A549 (cell line): ENCODE measurements at regions not wholly inside any gene's neighbourhood (a gene's known extent, or its start where the extent isn't known, plus 50 kb on each side); places are given as distances from the start of the nearest gene placed in this dataset.

ENCODE experiments used
- ATAC-seq, 2 experiments: fragments of 200-7000 bp in 1 of 2; fragments of >200 bp in 1 of 2; cut with Nextera tagmentation in 1 of 2; cut with Tn5 transposase in 1 of 2; 3 replicates each; pipeline versions ENCODE4 v1.8.0 to v1.9.1; 2018 to 2020; ENCODE audit warnings: mild to moderate bottlenecking in 1 of 2, moderate library complexity in 1 of 2
- CTCF ChIA-PET: fragments of 300-600 bp; sonication (Branson Sonifier 250); formaldehyde crosslinking; extraction: SDS; loops from one replicate; lab custom pipeline; 2021; ENCODE audit warnings: antibody characterized with exemption, inconsistent platforms; lab: Yijun Ruan, JAX
- POLR2A ChIA-PET: fragments of 350-600 bp; formaldehyde crosslinking; extraction: SDS; loops from one replicate; lab custom pipeline; 2021; ENCODE audit warnings: antibody characterized with exemption, inconsistent platforms; lab: Yijun Ruan, JAX
- DNase-seq, 2 experiments: peaks; one replicate each; pipeline versions ENCODE4 v3.0.0 to v3.0.0-alpha.2; 2011 to 2016; ENCODE audit warnings: low read depth in 1 of 2, low spot score in 1 of 2
- FAIRE-seq: peaks from 2 replicates; lab custom pipeline; 2011; peaks lifted over from hg19 to GRCh38; lab: Jason Lieb, UNC
- H3K27ac ChIP-seq, 2 experiments: fragments of >200 bp; sonication (Bioruptor Twin); formaldehyde crosslinking; 3 replicates each; pipeline ENCODE4 v1.5.1; 2016 to 2017
- H3K4me1 ChIP-seq: fragments of >200 bp; sonication (Bioruptor Twin); formaldehyde crosslinking; 3 replicates; pipeline ENCODE4 v1.6.1; 2016
- H3K4me2 ChIP-seq: fragments of >200 bp; sonication (Bioruptor Twin); formaldehyde crosslinking; 3 replicates; pipeline ENCODE4 v1.6.1; 2016
- H3K4me3 ChIP-seq: fragments of >200 bp; sonication (Bioruptor Twin); formaldehyde crosslinking; 3 replicates; pipeline ENCODE4 v1.5.1; 2016
- H3K9me3 ChIP-seq: fragments of >200 bp; sonication (Bioruptor Twin); formaldehyde crosslinking; 3 replicates; pipeline ENCODE4 v1.6.1; 2016
- ATOH8 ChIP-seq: fragments of 250-450 bp; sonication (Bioruptor Pico); IDR thresholded peaks from 2 replicates; pipeline ENCODE4 v1.5.0; 2020; ENCODE audit warnings: low read depth, mild to moderate bottlenecking, moderate library complexity
- CBX2 ChIP-seq: fragments of 200-600 bp; sonication (generic); IDR thresholded peaks from 2 replicates; pipeline ENCODE4 v1.6.1; 2016; ENCODE audit warnings: low read depth, mild to moderate bottlenecking, borderline replicate concordance
- CBX8 ChIP-seq: fragments of 200-600 bp; sonication (generic); IDR thresholded peaks from 2 replicates; pipeline ENCODE4 v1.6.1; 2016
- CEBPB ChIP-seq, 2 experiments: fragments of >200 bp in 1 of 2; sonication (Bioruptor Twin) in 1 of 2; formaldehyde crosslinking in 1 of 2; IDR thresholded peaks; 2 replicates each; pipeline ENCODE4 v1.6.1; 2012 to 2016
- CHD2 ChIP-seq: fragments of 150-350 bp; IDR thresholded peaks from 2 replicates; pipeline ENCODE4 v1.6.1; 2014; ENCODE audit warnings: low read length; ENCODE audit not compliant: partially characterized antibody
- CHD4 ChIP-seq: fragments of 200-600 bp; sonication (generic); IDR thresholded peaks from 2 replicates; pipeline ENCODE4 v1.6.1; 2016; ENCODE audit warnings: antibody characterized with exemption, mild to moderate bottlenecking, borderline replicate concordance
- CTCF ChIP-seq: fragments of >200 bp; sonication (Bioruptor Twin); formaldehyde crosslinking; IDR thresholded peaks from 3 replicates; pipeline ENCODE4 v1.5.1; 2016
- E2F6 ChIP-seq: IDR thresholded peaks from 2 replicates; pipeline ENCODE4 v1.6.1; 2012; ENCODE audit warnings: low read depth, borderline replicate concordance
- EHMT2 ChIP-seq: fragments of 200-600 bp; sonication (generic); IDR thresholded peaks from 2 replicates; pipeline ENCODE4 v1.6.1; 2016; ENCODE audit warnings: antibody characterized with exemption, low read depth, mild to moderate bottlenecking, moderate library complexity
- ELK1 ChIP-seq: fragments of 150-350 bp; IDR thresholded peaks from 2 replicates; pipeline ENCODE4 v1.6.1; 2014; ENCODE audit warnings: low read depth, mild to moderate bottlenecking, low read length
- FOSB ChIP-seq: fragments of 250-450 bp; sonication (Bioruptor Pico); IDR thresholded peaks from 2 replicates; pipeline ENCODE4 v1.5.0; 2020; ENCODE audit warnings: mild to moderate bottlenecking, moderate library complexity
- FOSL2 ChIP-seq, 2 experiments: fragments of 450-650 bp in 1 of 2; fragments of >200 bp in 1 of 2; sonication (Bioruptor Twin) in 1 of 2; formaldehyde crosslinking; IDR thresholded peaks; 2 replicates each; pipeline versions ENCODE4 v1.5.0 to v1.6.1; 2016 to 2020; ENCODE audit warnings: mild to moderate bottlenecking in 1 of 2, moderate library complexity in 1 of 2
- FOXS1 ChIP-seq: fragments of 250-450 bp; sonication (Bioruptor Pico); IDR thresholded peaks from 2 replicates; pipeline ENCODE4 v1.5.0; 2020; ENCODE audit warnings: mild to moderate bottlenecking, moderate library complexity
- HDAC2 ChIP-seq: fragments of 200-600 bp; sonication (generic); IDR thresholded peaks from 2 replicates; pipeline ENCODE4 v1.6.1; 2016
- HOXA7 ChIP-seq: fragments of 250-450 bp; sonication (Bioruptor Pico); IDR thresholded peaks from 2 replicates; pipeline ENCODE4 v1.5.0; 2020; ENCODE audit warnings: mild to moderate bottlenecking, moderate library complexity
- JUN ChIP-seq, 2 experiments: fragments of >200 bp; sonication (Bioruptor Twin); formaldehyde crosslinking; IDR thresholded peaks; 2 replicates in 1 of 2; 3 replicates in 1 of 2; pipeline ENCODE4 v1.6.1; 2016 to 2017
- JUNB ChIP-seq: fragments of >200 bp; sonication (Bioruptor Twin); formaldehyde crosslinking; IDR thresholded peaks from 2 replicates; pipeline ENCODE4 v1.6.1; 2016
- KDM5A ChIP-seq: fragments of 200-600 bp; sonication (generic); IDR thresholded peaks from 2 replicates; pipeline ENCODE4 v1.6.1; 2016; ENCODE audit warnings: antibody characterized with exemption, mild to moderate bottlenecking
- NPAS2 ChIP-seq: fragments of 250-450 bp; sonication (Bioruptor Pico); IDR thresholded peaks from 2 replicates; pipeline ENCODE4 v1.8.0; 2022; ENCODE audit warnings: mild to moderate bottlenecking, moderate library complexity, borderline replicate concordance
- PHF8 ChIP-seq: fragments of 200-600 bp; sonication (generic); IDR thresholded peaks from 2 replicates; pipeline ENCODE4 v1.6.1; 2016; ENCODE audit warnings: low read depth, mild to moderate bottlenecking, antibody characterized with exemption, moderate library complexity, borderline replicate concordance
- POLR2A ChIP-seq: IDR thresholded peaks from 2 replicates; pipeline ENCODE4 v1.6.1; 2012; ENCODE audit warnings: mild to moderate bottlenecking, low read length
- RARB ChIP-seq: fragments of 250-450 bp; sonication (Bioruptor Pico); IDR thresholded peaks from 2 replicates; pipeline ENCODE4 v1.8.0; 2021; ENCODE audit warnings: mild to moderate bottlenecking, moderate library complexity
- TFCP2L1 ChIP-seq: fragments of 250-450 bp; sonication (Bioruptor Pico); IDR thresholded peaks from 2 replicates; pipeline ENCODE4 v1.5.0; 2021; ENCODE audit warnings: mild to moderate bottlenecking
- TP53 ChIP-seq: fragments of 250-450 bp; sonication (Bioruptor Pico); IDR thresholded peaks from 2 replicates; pipeline ENCODE4 v1.5.0; 2021; ENCODE audit warnings: mild to moderate bottlenecking, moderate library complexity
- ZC3H11A ChIP-seq: fragments of 450-650 bp; IDR thresholded peaks from 2 replicates; pipeline ENCODE4 v1.6.1; 2014; ENCODE audit warnings: antibody characterized with exemption, mild to moderate bottlenecking
- ZNF302 ChIP-seq: fragments of 250-450 bp; sonication (Bioruptor Pico); IDR thresholded peaks from 2 replicates; pipeline ENCODE4 v1.9.0; 2021; ENCODE audit warnings: inconsistent platforms, mild to moderate bottlenecking, moderate library complexity
- WGBS: methylation state at CpG from one replicate; pipeline ENCODE4 v1.1.6; 2017; ENCODE audit errors: missing lambda C conversion rate; 5-methylcytosine and 5-hydroxymethylcytosine counted together

- ChIA-PET POLR2A (no interaction called here), CTCF (interaction anchor here (0.9 kb wide), 1 partner anchor 14 kb away, joined by 3 read pairs; no protein-coding TSS in a partner anchor)
- FAIRE-seq = no peak
- Histone ChIP-seq H3K4me2 (no peak overlapping the region), H3K9me3 (no peaks in the 10 kb centered on the region), H3K4me3 (no peak overlapping the region), H3K27ac (no peak overlapping the region), H3K4me1 (no peaks in the 10 kb centered on the region)
- DNase-seq = no peak
- WGBS = 73% methylated on average over 3 of the region's 3 CpGs
- ATAC-seq = no peak
- TF ChIP-seq HOXA7 (CRISPR knock-in tag) (no peak), FOXS1 (CRISPR knock-in tag) (no peak), PHF8 (no peak), ZC3H11A (no peak), ATOH8 (CRISPR knock-in tag) (no peak), CHD2 (no peak), CBX8 (no peak), TFCP2L1 (CRISPR knock-in tag) (no peak), CHD4 (no peak), CTCF (no peak), KDM5A (no peak), POLR2A (no peak), EHMT2 (no peak), E2F6 (no peak)
- TF ChIP-seq, all 56 proteins: peak for 0
These were observed 84.9 kb downstream of the C11orf91 start for GRCh38 chr11:33615751-33616150.

GRCh38 chr11:33613404-33613803, 87.2 kb downstream of the C11orf91 start:
- no peak for ATAC-seq
- ChIA-PET CTCF (no interaction called here), POLR2A (no interaction called here)
- TF ChIP-seq CTCF (no peak), KDM5A (no peak), JUN (IDR thresholded peaks at IDR 0.05) (no peak), HOXA7 (CRISPR knock-in tag) (no peak), FOSL2 (IDR thresholded peaks at IDR 0.05) (no peak), FOSL2 (CRISPR knock-in tag; IDR thresholded peaks at IDR 0.05) (no peak), EHMT2 (no peak), NPAS2 (no peak), JUNB (no peak), CEBPB (IDR thresholded peaks at IDR 0.05) (no peak), CBX8 (no peak), ZNF302 (CRISPR knock-in tag) (no peak), RARB (CRISPR knock-in tag) (no peak), ELK1 (no peak), POLR2A (no peak), HDAC2 (no peak), CHD4 (no peak), FOXS1 (CRISPR knock-in tag) (no peak), TP53 (CRISPR knock-in tag) (no peak), FOSB (CRISPR knock-in tag) (no peak), CBX2 (no peak)
- Histone ChIP-seq H3K27ac (no peak overlapping the region), H3K4me2 (no peak overlapping the region), H3K4me1 (no peaks in the 10 kb centered on the region), H3K4me3 (no peak overlapping the region), H3K9me3 (no peaks in the 10 kb centered on the region)
- no peak for DNase-seq
- 97% methylated on average over 2 of the region's 2 CpGs for WGBS
- FAIRE-seq = no peak
